Glutamatergic neuron (in vitro differentiated cells): ENCODE measurements at regions not wholly inside any gene's neighbourhood (a gene's known extent, or its start where the extent isn't known, plus 50 kb on each side); places are given as distances from the start of the nearest gene placed in this dataset.

Experiments
- DNase-seq: peaks from one replicate; pipeline ENCODE4 v3.0.0; 2022
- H3K27ac Mint-ChIP-seq: one replicate; pipeline ENCODE4 v1.8.0; 2020; ENCODE audit warnings: mild to moderate bottlenecking, mixed read lengths, inconsistent platforms; ENCODE audit not compliant: unreplicated experiment
- H3K27me3 Mint-ChIP-seq: one replicate; pipeline ENCODE4 v1.8.0; 2020; ENCODE audit warnings: mild to moderate bottlenecking, moderate library complexity, mixed read lengths, inconsistent platforms; ENCODE audit not compliant: unreplicated experiment
- H3K36me3 Mint-ChIP-seq: one replicate; pipeline ENCODE4 v1.8.0; 2020; ENCODE audit warnings: mild to moderate bottlenecking, mixed read lengths, inconsistent platforms; ENCODE audit not compliant: unreplicated experiment
- H3K4me1 Mint-ChIP-seq: one replicate; pipeline ENCODE4 v1.8.0; 2020; ENCODE audit warnings: mild to moderate bottlenecking, low read depth, mixed read lengths, inconsistent platforms; ENCODE audit not compliant: unreplicated experiment
- H3K4me3 Mint-ChIP-seq: one replicate; pipeline ENCODE4 v1.8.0; 2020; ENCODE audit warnings: mild to moderate bottlenecking, mixed read lengths, inconsistent platforms; ENCODE audit not compliant: unreplicated experiment
- H3K9me3 Mint-ChIP-seq: one replicate; pipeline ENCODE4 v1.8.0; 2020; ENCODE audit warnings: mild to moderate bottlenecking, moderate library complexity, mixed read lengths, inconsistent platforms; ENCODE audit not compliant: unreplicated experiment
- CTCF ChIP-seq: fragments of 200-600 bp; sonication (generic); IDR thresholded peaks from one replicate; pipeline ENCODE4 v1.5.0; 2021; ENCODE audit not compliant: partially characterized antibody, unreplicated experiment

DNA sequence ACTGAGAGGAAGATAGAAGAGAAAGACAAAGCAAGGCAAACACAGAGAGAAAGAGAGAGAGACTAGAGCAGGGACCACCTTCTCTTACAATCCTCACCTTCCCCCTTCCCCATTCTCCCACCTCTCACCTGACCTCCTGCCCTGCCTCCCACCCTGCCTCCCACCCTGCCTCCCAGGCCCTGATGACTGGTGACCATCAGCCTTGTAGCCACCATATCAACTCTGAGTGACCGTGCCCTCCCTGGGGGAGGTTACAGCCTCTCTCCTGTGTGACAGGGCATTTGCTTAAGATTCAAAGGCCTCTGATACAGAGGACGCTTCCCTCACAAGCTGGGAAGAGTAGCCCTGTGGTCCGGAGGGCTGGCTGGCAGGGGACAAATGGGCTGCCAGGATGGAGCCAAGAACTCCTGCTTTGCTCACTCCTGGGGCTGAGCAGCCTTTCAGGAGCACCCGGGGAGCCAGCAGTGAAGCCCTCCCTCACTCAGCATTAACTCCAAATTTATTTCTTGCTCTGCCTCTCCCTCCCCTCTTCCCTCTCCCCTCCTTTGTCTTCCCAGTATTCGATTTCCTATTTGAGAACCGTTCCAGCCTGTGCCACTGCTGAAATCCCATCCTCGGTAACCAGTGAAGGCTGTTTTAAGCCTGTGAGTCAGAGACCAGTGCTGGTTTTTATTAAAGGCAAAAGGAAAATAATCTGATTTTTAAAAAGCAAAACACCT lies 125.2 kb upstream of the SYT13 start:
- Mint-ChIP-seq H3K27me3 (peaks cover 12% of the 10 kb centered on the region), H3K36me3 (no peaks in the 10 kb centered on the region), H3K27ac (peak overlapping the region; percentile 97), H3K4me3 (peak overlapping the region; percentile 85), H3K9me3 (peaks cover 4% of the 10 kb centered on the region), H3K4me1 (peaks cover 37% of the 10 kb centered on the region)
- peak; percentile 37 for DNase-seq
- TF ChIP-seq CTCF: no peak

DNA sequence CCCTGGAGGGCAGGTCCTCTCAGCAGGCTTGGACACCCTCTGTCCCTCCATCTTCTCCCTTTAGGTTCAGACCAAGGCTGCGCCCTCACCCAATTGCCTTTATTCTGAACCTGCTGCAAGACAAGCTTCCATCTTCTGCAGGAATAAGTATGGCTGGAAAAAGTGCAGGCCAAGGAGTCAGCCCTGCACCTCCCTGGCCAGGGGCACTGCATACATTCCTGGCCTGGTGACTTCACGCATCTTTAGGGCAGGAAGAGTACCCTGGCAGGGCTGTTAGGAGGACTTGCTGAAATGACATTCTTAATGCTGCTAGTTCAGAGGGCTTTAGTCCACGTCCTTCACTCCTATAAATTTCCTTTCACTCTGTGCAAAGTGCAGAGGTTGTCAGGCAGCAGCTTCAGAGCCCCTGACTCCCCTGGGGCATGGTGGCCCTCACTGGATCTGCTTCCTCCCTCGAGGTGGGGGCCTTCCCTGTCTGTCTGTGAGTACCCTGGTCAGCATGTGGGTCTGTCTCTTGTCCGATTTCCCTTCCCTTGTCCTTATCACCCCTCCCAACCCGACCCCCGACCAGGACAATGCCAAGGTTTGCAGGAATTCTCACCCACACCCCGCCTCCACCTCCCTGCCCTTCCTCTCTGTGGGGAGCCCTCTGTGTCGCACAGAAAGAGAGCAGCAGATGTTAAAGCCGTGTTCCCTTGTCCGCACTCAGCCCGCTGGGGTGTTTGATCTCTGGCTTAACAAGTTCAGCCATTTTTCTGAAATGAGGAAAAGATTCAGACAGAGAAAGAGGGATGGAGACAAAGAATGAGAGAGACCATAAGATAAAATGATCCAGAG lies 124.5 kb upstream of the SYT13 start:
- peaks cover 37% of the 10 kb centered on the region for H3K4me1 Mint-ChIP-seq
- peaks cover 4% of the 10 kb centered on the region for H3K9me3 Mint-ChIP-seq
- H3K27ac Mint-ChIP-seq: peak overlapping the region; percentile 97
- peak; percentile 43 for DNase-seq
- TF ChIP-seq CTCF: no peak
- no peaks in the 10 kb centered on the region for H3K36me3 Mint-ChIP-seq
- peaks cover 12% of the 10 kb centered on the region for H3K27me3 Mint-ChIP-seq
- peak overlapping the region; percentile 85 for H3K4me3 Mint-ChIP-seq

GRCh38 chr11:45409587-45409986 lies 123.4 kb upstream of the SYT13 start:
- TF ChIP-seq CTCF: no peak
- Mint-ChIP-seq H3K4me1 (peaks cover 37% of the 10 kb centered on the region), H3K27me3 (peaks cover 13% of the 10 kb centered on the region), H3K9me3 (peaks cover 5% of the 10 kb centered on the region), H3K36me3 (no peaks in the 10 kb centered on the region), H3K4me3 (peak overlapping the region; percentile 20), H3K27ac (peak overlapping the region; percentile 97)
- peak; percentile 49 for DNase-seq

GRCh38 chr11:45407226-45407625 lies 121.1 kb upstream of the SYT13 start:
- Mint-ChIP-seq H3K9me3 (peaks cover 6% of the 10 kb centered on the region), H3K4me3 (no peak overlapping the region), H3K27me3 (peaks cover 12% of the 10 kb centered on the region), H3K4me1 (peaks cover 26% of the 10 kb centered on the region), H3K36me3 (no peaks in the 10 kb centered on the region), H3K27ac (no peak overlapping the region)
- no peak for TF ChIP-seq CTCF
- no peak for DNase-seq
